ENCODE measurements at regions not wholly inside any gene's neighbourhood (a gene's known extent, or its start where the extent isn't known, plus 50 kb on each side); places are given as distances from the start of the nearest gene placed in this dataset.

- TF ChIP-seq POLR2A (IDR thresholded peaks at IDR 0.05) (no peak), CTCF (IDR thresholded peaks at IDR 0.05) (no peak), POLR2AphosphoS5 (IDR thresholded peaks at IDR 0.05) (no peak)
Observed at GRCh38 chr14:95608637-95609235, 73.9 kb downstream of the GLRX5 start.

Measured in upper lobe of left lung (tissue), 4 donors.